CD4-positive, alpha-beta memory T cell (primary cell): ENCODE measurements at regions not wholly inside any gene's neighbourhood (a gene's known extent, or its start where the extent isn't known, plus 50 kb on each side); places are given as distances from the start of the nearest gene placed in this dataset.

Experiments
- CTCF ChIA-PET: fragments of 350-600 bp; sonication (Branson Sonifier 250); formaldehyde crosslinking; loops from one replicate; lab custom pipeline; 2021; ENCODE audit warnings: inconsistent platforms; ENCODE audit not compliant: partially characterized antibody; lab: Charles Lee
- POLR2A ChIA-PET: fragments of 350-600 bp; sonication (Branson Sonifier 250); formaldehyde crosslinking; loops from one replicate; lab custom pipeline; 2021; ENCODE audit not compliant: partially characterized antibody; lab: Charles Lee
- DNase-seq, 5 donors: peaks; one replicate each; pipeline versions ENCODE4 v3.0.0 to v3.0.0-alpha.2; 2020 to 2022; ENCODE audit warnings: mixed read lengths in 1 of 5
- H3K27ac ChIP-seq: one replicate; pipeline ENCODE4 v1.7.0; 2013; ENCODE audit warnings: low read depth, low read length
- H3K27me3 ChIP-seq: 2 replicates; pipeline ENCODE4 v1.7.0; 2013; ENCODE audit warnings: mild to moderate bottlenecking, low read length, moderate library complexity; ENCODE audit not compliant: insufficient read depth
- H3K36me3 ChIP-seq: 2 replicates; pipeline ENCODE4 v1.7.0; 2013; ENCODE audit warnings: mild to moderate bottlenecking, low read length, moderate library complexity; ENCODE audit not compliant: insufficient read depth
- H3K4me1 ChIP-seq: 2 replicates; pipeline ENCODE4 v1.7.0; 2013; ENCODE audit warnings: mild to moderate bottlenecking, low read length, moderate library complexity; ENCODE audit not compliant: insufficient read depth
- H3K4me3 ChIP-seq, 2 donors: one replicate each; pipeline ENCODE4 v1.7.0; 2013; ENCODE audit warnings: low read length in 2 of 2, mild to moderate bottlenecking in 1 of 2
- H3K9me3 ChIP-seq, 2 donors: one replicate each; pipeline ENCODE4 v1.7.0; 2013; ENCODE audit warnings: low read length in 2 of 2, control low read depth in 1 of 2; ENCODE audit not compliant: control insufficient read depth in 1 of 2
- H3K27ac Mint-ChIP-seq, 7 donors: one replicate each; pipeline ENCODE4 v1.8.0; 2020 to 2021; ENCODE audit warnings: mixed read lengths in 7 of 7, mild to moderate bottlenecking in 6 of 7, inconsistent platforms in 3 of 7, moderate library complexity in 3 of 7
- H3K27me3 Mint-ChIP-seq, 2 donors: one replicate each; pipeline ENCODE4 v1.8.0; 2020 to 2021; ENCODE audit warnings: mixed read lengths in 2 of 2
- H3K36me3 Mint-ChIP-seq, 2 donors: one replicate each; pipeline ENCODE4 v1.8.0; 2020 to 2021; ENCODE audit warnings: mixed read lengths in 2 of 2, inconsistent platforms in 1 of 2, mild to moderate bottlenecking in 1 of 2
- H3K4me1 Mint-ChIP-seq, 4 donors: one replicate each; pipeline ENCODE4 v1.8.0; 2020 to 2021; ENCODE audit warnings: mixed read lengths in 4 of 4, mild to moderate bottlenecking in 1 of 4
- H3K4me3 Mint-ChIP-seq, 8 donors: one replicate each; pipeline ENCODE4 v1.8.0; 2020 to 2021; ENCODE audit warnings: mixed read lengths in 8 of 8, mild to moderate bottlenecking in 7 of 8, moderate library complexity in 6 of 8, inconsistent platforms in 3 of 8
- H3K9me3 Mint-ChIP-seq, 8 donors: one replicate each; pipeline ENCODE4 v1.8.0; 2020 to 2021; ENCODE audit warnings: mixed read lengths in 8 of 8, mild to moderate bottlenecking in 5 of 8, inconsistent platforms in 3 of 8, moderate library complexity in 1 of 8
- intact Hi-C: fragments of 100-400 bp; cut with micrococcal nuclease; formaldehyde crosslinking; loops from one replicate; pipeline ENCODE4 v1.15.1; 2023

DNA sequence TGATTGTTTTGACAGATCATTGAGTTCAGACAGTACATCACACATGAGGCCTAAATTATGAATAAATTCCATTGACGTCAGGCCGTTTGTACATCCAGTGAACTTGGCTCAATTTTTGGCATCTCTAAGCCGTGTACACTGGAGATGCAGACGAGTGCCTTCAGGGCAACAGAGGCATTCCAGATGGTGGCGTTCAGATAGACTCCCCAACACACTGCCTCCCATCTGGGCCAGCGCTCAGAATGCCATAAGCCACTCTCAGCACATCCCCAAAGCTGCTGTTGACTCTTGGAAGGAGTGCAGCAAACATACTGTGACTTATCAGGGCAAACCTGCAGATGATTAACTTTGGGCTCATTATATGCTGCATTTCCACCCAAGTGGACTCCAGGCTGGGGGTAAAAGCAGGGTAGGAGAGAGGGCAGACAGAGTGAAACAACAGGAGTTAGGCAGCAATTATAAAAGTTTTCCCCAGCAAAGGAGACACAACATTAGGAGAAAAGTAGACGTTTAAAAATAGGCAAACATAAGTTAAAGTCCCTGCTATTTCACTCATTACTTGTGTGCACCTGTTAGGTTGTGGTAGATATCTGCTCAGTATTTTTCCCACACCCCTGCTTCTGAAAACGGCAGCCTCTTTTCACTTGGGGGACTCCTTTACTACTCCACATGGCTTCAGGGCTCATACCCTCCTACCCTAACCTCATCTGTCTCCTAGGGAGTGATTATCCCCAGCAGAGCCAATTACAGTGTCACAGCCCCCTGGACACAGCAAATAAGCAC is 60.2 kb upstream of the PDE3B start:
- no peak overlapping the region for H3K4me3 ChIP-seq
- peaks cover 27% of the 10 kb centered on the region for H3K4me1 ChIP-seq
- ChIA-PET POLR2A (interaction anchor here (1.1 to 10.4 kb wide), 4 partner anchors 29 to 308 kb away, joined by 3 to 168 read pairs (median 6); partner anchors contain the start of genes CYP2R1 and PDE3B), CTCF (no interaction called here)
- peak overlapping the region in 6 of 7 donors; percentile 33 to 94 (median 82) for H3K27ac Mint-ChIP-seq
- peak overlapping the region in 2 of 8 donors; percentile 15 to 44 for H3K4me3 Mint-ChIP-seq
- peaks cover 19 to 30% of the 10 kb centered on the region in 2 donors for H3K36me3 Mint-ChIP-seq
- no peaks in the 10 kb centered on the region for H3K9me3 ChIP-seq
- no peak for DNase-seq
- H3K27me3 Mint-ChIP-seq, result no peaks in the 10 kb centered on the region
- peaks cover 0 to 4% (median 0%) of the 10 kb centered on the region in 8 donors for H3K9me3 Mint-ChIP-seq
- no peaks in the 10 kb centered on the region for H3K36me3 ChIP-seq
- H3K27ac ChIP-seq, result no peak overlapping the region
- no peaks in the 10 kb centered on the region for H3K27me3 ChIP-seq
- peaks cover 41 to 68% (median 56%) of the 10 kb centered on the region in 4 donors for H3K4me1 Mint-ChIP-seq
- intact Hi-C loops, result no loop called here

DNA sequence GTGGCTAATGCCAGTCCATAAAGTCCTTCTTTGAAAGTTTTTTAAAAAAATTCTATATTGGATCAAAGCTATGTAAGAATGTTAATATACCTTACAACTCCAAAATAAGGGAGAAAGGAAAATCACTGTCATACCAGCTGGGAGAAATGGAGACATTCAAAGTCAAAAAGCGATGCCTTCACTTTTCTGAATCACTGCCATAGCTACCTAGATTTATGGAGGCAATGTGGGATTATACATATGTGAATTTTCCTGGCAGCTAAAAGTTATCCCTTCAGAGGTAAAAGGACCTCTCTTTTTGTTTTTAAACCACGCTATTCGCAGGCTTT is 59.6 kb upstream of the PDE3B start:
- Histone ChIP-seq H3K9me3 (no peaks in the 10 kb centered on the region), H3K27me3 (no peaks in the 10 kb centered on the region), H3K27ac (no peak overlapping the region), H3K36me3 (no peaks in the 10 kb centered on the region), H3K4me3 (no peak overlapping the region), H3K4me1 (peaks cover 23% of the 10 kb centered on the region)
- peak overlapping the region in 1 of 8 donors; percentile 44 for H3K4me3 Mint-ChIP-seq
- ChIA-PET POLR2A (interaction anchor here (0.6 to 10.4 kb wide), 4 partner anchors 19 to 308 kb away, joined by 3 to 168 read pairs (median 4); partner anchors contain the start of genes CYP2R1 and PDE3B), CTCF (no interaction called here)
- H3K27ac Mint-ChIP-seq, result peak overlapping the region in 5 of 7 donors; percentile 33 to 94 (median 87)
- no peaks in the 10 kb centered on the region for H3K27me3 Mint-ChIP-seq
- intact Hi-C loops, result no loop called here
- peaks cover 35 to 62% (median 54%) of the 10 kb centered on the region in 4 donors for H3K4me1 Mint-ChIP-seq
- peaks cover 18 to 30% of the 10 kb centered on the region in 2 donors for H3K36me3 Mint-ChIP-seq
- DNase-seq, result no peak
- H3K9me3 Mint-ChIP-seq, result peaks cover 0 to 4% (median 0%) of the 10 kb centered on the region in 8 donors

DNA sequence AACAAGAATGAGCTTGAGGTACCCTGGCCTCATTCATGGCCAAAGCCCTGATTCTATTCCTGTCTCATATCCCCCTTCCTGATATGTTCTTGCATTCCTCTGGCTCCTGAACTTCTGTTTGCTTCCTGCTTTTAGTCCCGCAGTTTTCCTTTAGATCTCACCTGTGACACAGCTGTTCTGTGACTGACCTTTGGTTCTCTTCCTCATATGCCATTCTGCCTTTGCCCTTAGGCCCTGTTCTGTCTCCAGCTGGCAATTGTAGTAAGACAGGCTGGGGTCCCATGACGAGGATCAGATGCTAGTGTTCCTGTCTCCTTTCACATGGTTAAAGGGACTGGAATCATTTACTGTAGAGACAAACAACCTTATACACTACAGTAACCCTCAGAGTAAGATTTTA is 59.0 kb upstream of the PDE3B start:
- H3K9me3 Mint-ChIP-seq, result peaks cover 0 to 4% (median 0%) of the 10 kb centered on the region in 8 donors
- Histone ChIP-seq H3K4me1 (peaks cover 17% of the 10 kb centered on the region), H3K27me3 (no peaks in the 10 kb centered on the region), H3K27ac (no peak overlapping the region), H3K4me3 (no peak overlapping the region), H3K9me3 (no peaks in the 10 kb centered on the region), H3K36me3 (no peaks in the 10 kb centered on the region)
- H3K27ac Mint-ChIP-seq, result peak overlapping the region in 6 of 7 donors; percentile 40 to 90 (median 80)
- H3K27me3 Mint-ChIP-seq, result no peaks in the 10 kb centered on the region
- peaks cover 32 to 57% (median 52%) of the 10 kb centered on the region in 4 donors for H3K4me1 Mint-ChIP-seq
- no peak for DNase-seq
- intact Hi-C loops, result no loop called here
- POLR2A ChIA-PET, result interaction anchor here (0.6 to 10.4 kb wide), 4 partner anchors 19 to 307 kb away, joined by 3 to 168 read pairs (median 4); partner anchors contain the start of genes CYP2R1 and PDE3B
- peaks cover 18 to 32% of the 10 kb centered on the region in 2 donors for H3K36me3 Mint-ChIP-seq
- CTCF ChIA-PET, result no interaction called here
- peak overlapping the region in 1 of 8 donors; percentile 16 for H3K4me3 Mint-ChIP-seq

DNA sequence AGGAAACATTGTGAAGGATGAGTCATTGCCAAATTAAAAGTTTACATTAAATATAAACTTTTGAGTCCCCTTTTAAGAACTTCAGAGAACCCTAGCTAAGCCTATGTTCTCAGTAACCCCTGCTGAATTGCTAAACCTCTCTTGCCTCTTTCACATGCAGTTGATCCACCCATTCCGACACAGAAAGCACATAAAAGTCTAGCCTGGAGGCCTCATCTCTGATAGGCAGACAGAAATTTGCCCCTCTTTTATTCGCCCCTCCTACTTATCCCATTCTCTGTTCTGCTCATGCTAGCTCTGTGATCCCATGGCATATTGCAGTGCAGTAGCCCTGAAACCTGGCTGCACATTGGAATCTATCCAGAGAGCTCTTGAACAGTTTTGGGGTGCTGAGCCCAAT is 58.2 kb upstream of the PDE3B start:
- intact Hi-C loops, result no loop called here
- H3K27me3 ChIP-seq, result no peaks in the 10 kb centered on the region
- no peaks in the 10 kb centered on the region for H3K9me3 ChIP-seq
- Mint-ChIP-seq H3K9me3 (peaks cover 0 to 4% (median 2%) of the 10 kb centered on the region in 8 donors), H3K36me3 (peaks cover 22 to 33% of the 10 kb centered on the region in 2 donors), H3K27me3 (no peaks in the 10 kb centered on the region), H3K27ac (peak overlapping the region in 5 of 7 donors; percentile 6 to 67 (median 54)), H3K4me3 (no peak overlapping the region), H3K4me1 (peaks cover 28 to 53% (median 50%) of the 10 kb centered on the region in 4 donors)
- no peak overlapping the region for H3K27ac ChIP-seq
- ChIA-PET POLR2A (interaction anchor here (10.4 kb wide), 1 partner anchor 59 kb away, joined by 168 read pairs; the partner anchor contains the start of gene PDE3B), CTCF (no interaction called here)
- no peak overlapping the region for H3K4me3 ChIP-seq
- no peak for DNase-seq
- no peaks in the 10 kb centered on the region for H3K36me3 ChIP-seq
- H3K4me1 ChIP-seq, result peaks cover 8% of the 10 kb centered on the region

DNA sequence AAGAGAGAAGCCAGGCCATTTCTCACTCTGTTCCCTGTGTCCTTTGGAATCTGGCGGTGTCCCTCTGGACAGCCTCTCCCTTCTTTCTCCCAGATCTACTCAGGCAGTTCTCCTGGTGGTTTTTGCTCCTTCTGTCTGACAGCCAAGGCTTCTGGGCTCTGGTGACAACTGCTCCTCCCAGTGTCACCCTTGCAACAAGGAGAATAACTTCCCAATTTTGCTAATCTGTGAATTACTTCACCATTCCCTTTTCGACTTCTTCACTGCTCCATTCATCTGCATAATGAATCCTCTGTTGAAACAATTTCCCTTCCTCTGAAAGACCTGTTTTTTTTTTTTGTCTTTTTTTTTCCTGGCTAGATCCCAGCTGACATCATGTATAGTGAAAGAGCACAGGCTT is 56.3 kb upstream of the PDE3B start:
- Histone ChIP-seq H3K9me3 (no peaks in the 10 kb centered on the region), H3K4me1 (no peaks in the 10 kb centered on the region), H3K27ac (no peak overlapping the region), H3K27me3 (no peaks in the 10 kb centered on the region), H3K36me3 (no peaks in the 10 kb centered on the region), H3K4me3 (no peak overlapping the region)
- Mint-ChIP-seq H3K9me3 (peaks cover 0 to 8% (median 3%) of the 10 kb centered on the region in 8 donors), H3K27ac (peak overlapping the region in 5 of 7 donors; percentile 3 to 83 (median 74)), H3K36me3 (peaks cover 28 to 41% of the 10 kb centered on the region in 2 donors), H3K4me3 (peak overlapping the region in 1 of 8 donors; percentile 10), H3K27me3 (no peaks in the 10 kb centered on the region), H3K4me1 (peaks cover 24 to 46% (median 42%) of the 10 kb centered on the region in 4 donors)
- intact Hi-C loops, result no loop called here
- DNase-seq, result no peak
- ChIA-PET POLR2A (interaction anchor here (2.0 kb wide), 1 partner anchor 9 kb away, joined by 6 read pairs; no protein-coding TSS in a partner anchor), CTCF (no interaction called here)

DNA sequence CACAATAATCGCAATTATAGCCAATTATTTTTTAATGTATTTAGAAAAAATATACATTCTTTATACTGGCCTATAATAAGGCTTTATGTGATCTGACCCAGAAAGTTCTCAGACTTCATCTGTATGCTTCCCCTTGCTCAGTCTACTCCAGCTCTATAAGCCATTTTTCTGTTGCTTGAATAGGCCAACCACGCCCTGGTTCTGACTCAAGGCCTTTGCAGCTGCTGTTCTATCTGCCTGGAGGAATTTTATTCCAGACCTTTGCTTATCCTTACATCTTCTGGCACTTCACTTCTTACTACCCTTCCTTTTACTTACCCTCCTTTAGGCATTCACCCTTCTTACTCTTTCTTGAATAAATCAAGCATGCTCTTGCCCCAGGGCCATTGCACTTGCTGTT is 54.9 kb upstream of the PDE3B start:
- peaks cover 20 to 39% (median 33%) of the 10 kb centered on the region in 4 donors for H3K4me1 Mint-ChIP-seq
- ChIA-PET POLR2A (interaction anchor here (2.0 kb wide), 1 partner anchor 10 kb away, joined by 6 read pairs; no protein-coding TSS in a partner anchor), CTCF (no interaction called here)
- intact Hi-C loops, result no loop called here
- Histone ChIP-seq H3K36me3 (no peaks in the 10 kb centered on the region), H3K9me3 (no peaks in the 10 kb centered on the region), H3K27ac (no peak overlapping the region), H3K27me3 (no peaks in the 10 kb centered on the region), H3K4me1 (no peaks in the 10 kb centered on the region), H3K4me3 (no peak overlapping the region)
- H3K27ac Mint-ChIP-seq, result peak overlapping the region in 2 of 7 donors; percentile 17 to 30
- H3K36me3 Mint-ChIP-seq, result peaks cover 26 to 38% of the 10 kb centered on the region in 2 donors
- H3K27me3 Mint-ChIP-seq, result no peaks in the 10 kb centered on the region
- no peak overlapping the region for H3K4me3 Mint-ChIP-seq
- DNase-seq, result no peak
- peaks cover 0 to 7% (median 3%) of the 10 kb centered on the region in 8 donors for H3K9me3 Mint-ChIP-seq

DNA sequence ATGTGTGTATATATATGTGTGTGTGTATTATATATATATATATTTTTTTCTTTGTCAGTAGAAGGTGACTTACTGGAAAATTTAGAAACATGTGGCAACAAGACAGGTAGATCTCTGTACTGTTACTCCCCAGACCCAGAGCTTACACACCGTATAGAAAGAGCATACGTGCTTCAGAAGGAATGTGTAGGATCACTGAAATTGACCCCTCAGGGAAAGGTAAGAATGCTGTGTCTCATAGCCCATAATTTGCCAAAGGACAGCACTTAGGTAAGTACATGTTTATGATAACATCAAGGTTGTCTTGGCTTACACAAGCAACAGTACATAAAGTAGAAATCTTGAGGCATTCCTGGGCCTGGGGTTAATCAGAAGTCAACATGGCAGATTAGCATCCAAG is 54.2 kb upstream of the PDE3B start:
- H3K27me3 Mint-ChIP-seq, result no peaks in the 10 kb centered on the region
- H3K4me1 Mint-ChIP-seq, result peaks cover 20 to 38% (median 31%) of the 10 kb centered on the region in 4 donors
- Histone ChIP-seq H3K4me3 (no peak overlapping the region), H3K27me3 (no peaks in the 10 kb centered on the region), H3K9me3 (no peaks in the 10 kb centered on the region), H3K4me1 (no peaks in the 10 kb centered on the region), H3K36me3 (no peaks in the 10 kb centered on the region), H3K27ac (no peak overlapping the region)
- no peak for DNase-seq
- intact Hi-C loops, result no loop called here
- H3K27ac Mint-ChIP-seq, result peak overlapping the region in 1 of 7 donors; percentile 10
- no peak overlapping the region for H3K4me3 Mint-ChIP-seq
- H3K36me3 Mint-ChIP-seq, result peaks cover 25 to 36% of the 10 kb centered on the region in 2 donors
- ChIA-PET POLR2A (no interaction called here), CTCF (no interaction called here)
- H3K9me3 Mint-ChIP-seq, result peaks cover 0 to 7% (median 4%) of the 10 kb centered on the region in 8 donors
